GM12892 (cell line): ENCODE measurements at regions not wholly inside any gene's neighbourhood (a gene's known extent, or its start where the extent isn't known, plus 50 kb on each side); places are given as distances from the start of the nearest gene placed in this dataset.

Experiments used
- POLR2A ChIP-seq: IDR thresholded peaks from 2 replicates; pipeline ENCODE4 v1.6.1; 2011; ENCODE audit warnings: low read depth, low read length, control low read depth
- POLR2AphosphoS5 ChIP-seq: IDR thresholded peaks from 2 replicates; pipeline ENCODE4 v1.6.1; 2011; ENCODE audit warnings: low read depth, low read length, control low read depth
- TAF1 ChIP-seq: IDR thresholded peaks from 2 replicates; pipeline ENCODE4 v1.6.1; 2011; ENCODE audit warnings: low read depth, mild to moderate bottlenecking, control low read depth, low read length, borderline replicate concordance

- no peak for TF ChIP-seq POLR2A
- no peak for TF ChIP-seq TAF1
- no peak for TF ChIP-seq POLR2AphosphoS5
Measured at GRCh38 chr9:94167376-94167890, 83.2 kb downstream of the PTPDC1 start.
